DOHH2 (cell line): ENCODE measurements at regions not wholly inside any gene's neighbourhood (a gene's known extent, or its start where the extent isn't known, plus 50 kb on each side); places are given as distances from the start of the nearest gene placed in this dataset.

Experiments used
- H3F3A ChIP-seq: fragments of 200-600 bp; sonication (generic), shearing (Covaris generic); 2 replicates; pipeline ENCODE4 v1.6.0; 2016; ENCODE audit warnings: antibody characterized with exemption, mild to moderate bottlenecking; ENCODE audit not compliant: control insufficient read depth, insufficient read depth
- H3K27ac ChIP-seq: fragments of 200-600 bp; sonication (generic); 2 replicates; pipeline ENCODE4 v1.5.1; 2014; ENCODE audit warnings: low read depth, mild to moderate bottlenecking, low read length, moderate library complexity
- H3K27me3 ChIP-seq: fragments of 200-600 bp; sonication (generic); 2 replicates; pipeline ENCODE4 v1.6.1; 2014; ENCODE audit warnings: mild to moderate bottlenecking, low read length, mixed read lengths; ENCODE audit not compliant: control insufficient read depth
- H3K36me3 ChIP-seq: fragments of 200-600 bp; sonication (generic); 2 replicates; pipeline ENCODE4 v1.6.1; 2014; ENCODE audit warnings: mild to moderate bottlenecking, low read length, moderate library complexity, mixed read lengths; ENCODE audit not compliant: control insufficient read depth
- H3K4me1 ChIP-seq: fragments of 200-600 bp; sonication (generic); 2 replicates; pipeline ENCODE4 v1.6.1; 2014; ENCODE audit warnings: mild to moderate bottlenecking, low read length, mixed read lengths; ENCODE audit not compliant: control insufficient read depth
- H3K4me2 ChIP-seq: fragments of 200-600 bp; sonication (generic); 2 replicates; pipeline ENCODE4 v1.6.0; 2014; ENCODE audit warnings: mild to moderate bottlenecking, low read length, moderate library complexity
- H3K4me3 ChIP-seq: fragments of 200-600 bp; sonication (generic); 2 replicates; pipeline ENCODE4 v1.5.1; 2014; ENCODE audit warnings: mild to moderate bottlenecking, low read length, mixed read lengths
- H3K79me2 ChIP-seq: fragments of 200-600 bp; sonication (generic); 2 replicates; pipeline ENCODE4 v1.6.1; 2014; ENCODE audit warnings: mild to moderate bottlenecking, low read length, mixed read lengths; ENCODE audit not compliant: control insufficient read depth
- H3K9me2 ChIP-seq: fragments of 200-600 bp; sonication (generic); replicated peaks from 2 replicates; pipeline ENCODE4 v1.6.1; 2014; ENCODE audit warnings: mild to moderate bottlenecking, low read length, mixed read lengths; ENCODE audit not compliant: control insufficient read depth
- H3K9me3 ChIP-seq: fragments of 200-600 bp; sonication (generic); 2 replicates; pipeline ENCODE4 v1.6.1; 2014; ENCODE audit warnings: antibody characterized with exemption, low read length, mixed read lengths; ENCODE audit not compliant: control insufficient read depth, insufficient read depth
- H4K20me1 ChIP-seq: fragments of 200-600 bp; sonication (generic); 2 replicates; pipeline ENCODE4 v1.6.0; 2014; ENCODE audit warnings: low read depth, mild to moderate bottlenecking, antibody characterized with exemption, low read length, moderate library complexity; ENCODE audit not compliant: control insufficient read depth, insufficient read depth
- EZH2phosphoT487 ChIP-seq: fragments of 200-600 bp; sonication (generic); IDR thresholded peaks from 2 replicates; pipeline ENCODE4 v1.6.1; 2017; ENCODE audit warnings: borderline replicate concordance, mild to moderate bottlenecking, antibody characterized with exemption, low read length, moderate library complexity, mixed read lengths
- TF ChIP-seq, protein P1 (sequence below): fragments of 200-600 bp; sonication (generic); IDR thresholded peaks from one replicate; pipeline ENCODE4 v1.5.1; 2014; ENCODE audit warnings: antibody characterized with exemption, mild to moderate bottlenecking, low read depth, low read length; ENCODE audit not compliant: poor library complexity, severe bottlenecking

DNA sequence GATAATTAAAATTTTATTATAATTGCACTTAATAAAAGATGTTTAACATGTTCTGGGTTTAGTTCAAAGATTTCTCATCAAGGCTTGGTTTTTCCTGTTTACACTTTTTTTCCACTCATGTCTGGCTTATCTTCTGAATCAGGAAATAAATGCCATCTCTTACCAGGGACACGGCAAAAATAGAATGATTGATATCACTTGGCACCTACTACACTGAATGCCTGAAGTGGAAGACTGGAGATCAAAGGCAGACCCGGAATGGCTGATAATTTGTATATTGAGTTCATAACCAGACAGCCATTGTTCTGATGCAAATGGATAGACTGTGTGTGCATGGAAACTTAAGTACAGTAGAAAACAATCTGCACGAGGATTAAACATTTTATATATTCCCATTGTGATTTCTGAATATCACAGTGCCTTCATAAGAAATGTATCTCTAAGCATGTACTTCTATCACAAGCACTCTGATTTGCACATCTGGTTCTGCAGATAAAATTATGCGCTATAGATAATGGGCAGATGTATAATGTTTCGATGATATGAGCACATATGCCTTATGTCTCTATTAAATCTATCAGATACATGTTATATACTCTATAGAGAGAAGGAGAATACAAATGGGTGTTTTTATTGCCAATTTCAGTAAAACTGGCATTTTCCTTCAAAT is 304.8 kb downstream of the RND3 start:
- Histone ChIP-seq H3K27me3 (no peaks in the 10 kb centered on the region), H3K79me2 (no peaks in the 10 kb centered on the region), H3F3A (no peaks in the 10 kb centered on the region), H3K4me3 (no peak overlapping the region), H3K27ac (no peak overlapping the region), H3K4me1 (no peaks in the 10 kb centered on the region), H4K20me1 (no peaks in the 10 kb centered on the region), H3K36me3 (no peaks in the 10 kb centered on the region), H3K9me2 (no peaks in the 10 kb centered on the region), H3K4me2 (no peak overlapping the region), H3K9me3 (no peaks in the 10 kb centered on the region)
- TF ChIP-seq EZH2phosphoT487 = no peak
- TF ChIP-seq, protein P1, sequence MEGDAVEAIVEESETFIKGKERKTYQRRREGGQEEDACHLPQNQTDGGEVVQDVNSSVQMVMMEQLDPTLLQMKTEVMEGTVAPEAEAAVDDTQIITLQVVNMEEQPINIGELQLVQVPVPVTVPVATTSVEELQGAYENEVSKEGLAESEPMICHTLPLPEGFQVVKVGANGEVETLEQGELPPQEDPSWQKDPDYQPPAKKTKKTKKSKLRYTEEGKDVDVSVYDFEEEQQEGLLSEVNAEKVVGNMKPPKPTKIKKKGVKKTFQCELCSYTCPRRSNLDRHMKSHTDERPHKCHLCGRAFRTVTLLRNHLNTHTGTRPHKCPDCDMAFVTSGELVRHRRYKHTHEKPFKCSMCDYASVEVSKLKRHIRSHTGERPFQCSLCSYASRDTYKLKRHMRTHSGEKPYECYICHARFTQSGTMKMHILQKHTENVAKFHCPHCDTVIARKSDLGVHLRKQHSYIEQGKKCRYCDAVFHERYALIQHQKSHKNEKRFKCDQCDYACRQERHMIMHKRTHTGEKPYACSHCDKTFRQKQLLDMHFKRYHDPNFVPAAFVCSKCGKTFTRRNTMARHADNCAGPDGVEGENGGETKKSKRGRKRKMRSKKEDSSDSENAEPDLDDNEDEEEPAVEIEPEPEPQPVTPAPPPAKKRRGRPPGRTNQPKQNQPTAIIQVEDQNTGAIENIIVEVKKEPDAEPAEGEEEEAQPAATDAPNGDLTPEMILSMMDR = no peak

DNA sequence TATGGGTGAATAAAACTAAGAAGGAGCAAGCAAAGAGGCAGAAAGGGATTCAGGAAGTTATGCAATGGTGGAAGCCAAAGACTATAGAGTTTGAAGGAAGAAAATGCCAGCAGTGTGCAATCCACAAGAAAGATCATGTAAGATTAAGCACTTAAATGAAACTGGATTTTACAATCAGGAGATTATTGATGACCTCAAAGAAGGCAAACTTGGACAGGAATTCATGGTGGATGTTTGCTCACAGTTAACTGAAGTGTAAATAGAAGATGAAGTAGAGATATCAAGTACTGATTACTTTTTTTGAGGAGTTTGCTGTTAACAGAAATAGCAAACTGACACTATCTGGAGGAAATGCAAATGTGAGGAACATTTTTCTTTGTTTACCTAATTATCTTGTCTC is 308.9 kb downstream of the RND3 start:
- no peak overlapping the region for H3K27ac ChIP-seq
- H3K27me3 ChIP-seq = no peaks in the 10 kb centered on the region
- H3K4me1 ChIP-seq = no peaks in the 10 kb centered on the region
- H3K4me2 ChIP-seq = no peak overlapping the region
- no peaks in the 10 kb centered on the region for H3K9me3 ChIP-seq
- no peaks in the 10 kb centered on the region for H4K20me1 ChIP-seq
- no peaks in the 10 kb centered on the region for H3K36me3 ChIP-seq
- H3K9me2 ChIP-seq = no peaks in the 10 kb centered on the region
- H3K79me2 ChIP-seq = no peaks in the 10 kb centered on the region
- TF ChIP-seq, protein P1 = no peak
- H3F3A ChIP-seq = no peaks in the 10 kb centered on the region
- no peak overlapping the region for H3K4me3 ChIP-seq

DNA sequence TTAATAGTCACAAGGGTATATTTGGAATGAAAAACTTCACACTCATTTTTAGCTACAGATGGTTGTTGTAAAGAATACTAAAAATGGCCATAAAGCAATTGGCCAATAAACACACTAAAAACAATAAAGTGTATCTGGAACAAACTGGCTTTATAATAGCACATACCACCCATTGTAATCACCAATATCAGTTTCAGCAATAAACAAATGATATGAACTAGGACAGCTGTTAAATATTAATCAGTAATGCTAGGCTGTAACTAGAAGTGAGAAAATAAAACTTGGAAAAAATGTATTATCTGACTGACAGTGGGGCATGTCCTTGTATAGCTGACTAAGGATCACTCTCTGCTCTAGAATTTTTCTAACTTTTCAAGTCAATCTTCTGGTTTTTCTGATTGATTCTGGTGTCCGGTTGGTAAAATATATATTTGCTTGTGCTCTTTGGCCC is 312.5 kb downstream of the RND3 start:
- H3K9me2 ChIP-seq = no peaks in the 10 kb centered on the region
- no peaks in the 10 kb centered on the region for H3F3A ChIP-seq
- no peaks in the 10 kb centered on the region for H3K9me3 ChIP-seq
- no peaks in the 10 kb centered on the region for H3K36me3 ChIP-seq
- no peak overlapping the region for H3K27ac ChIP-seq
- H4K20me1 ChIP-seq = no peaks in the 10 kb centered on the region
- TF ChIP-seq, protein P1 = no peak
- no peak for TF ChIP-seq EZH2phosphoT487
- no peaks in the 10 kb centered on the region for H3K27me3 ChIP-seq
- no peak overlapping the region for H3K4me3 ChIP-seq
- no peaks in the 10 kb centered on the region for H3K79me2 ChIP-seq
- H3K4me1 ChIP-seq = no peaks in the 10 kb centered on the region
- no peak overlapping the region for H3K4me2 ChIP-seq
